ENCODE measurements at regions not wholly inside any gene's neighbourhood (a gene's known extent, or its start where the extent isn't known, plus 50 kb on each side); places are given as distances from the start of the nearest gene placed in this dataset.

GRCh38 chr19:30068528-30069395 is 126.7 kb downstream of the URI1 start:
- Histone ChIP-seq H3K9me3 (ENCODE audit: control insufficient read depth in 4 of 4, low read length in 3 of 4) (no peaks in the 10 kb centered on the region), H3K4me1 (ENCODE audit: control insufficient read depth in 4 of 4, insufficient read depth in 4 of 4, low read length in 3 of 4) (peaks cover 0 to 6% (median 0%) of the 10 kb centered on the region in 4 donors), H3K9ac (ENCODE audit: low read depth in 1 of 2, low read length in 2 of 2) (no peak overlapping the region), H3K36me3 (ENCODE audit: control insufficient read depth in 4 of 4, insufficient read depth in 3 of 4, low read depth in 1 of 4, low read length in 3 of 4) (no peaks in the 10 kb centered on the region), H3K4me3 (ENCODE audit: low read depth in 1 of 3, low read length in 3 of 3) (no peak overlapping the region), H3K27ac (ENCODE audit: low read depth in 1 of 2, low read length in 2 of 2) (no peak overlapping the region), H3K27me3 (ENCODE audit: control insufficient read depth in 4 of 4, insufficient read depth in 4 of 4, low read length in 3 of 4) (no peaks in the 10 kb centered on the region)
- WGBS: 91% methylated on average over 2 of the region's 2 CpGs
- TF ChIP-seq ZBTB33 (IDR thresholded peaks at IDR 0.05): no peak
- no peak for TF ChIP-seq TAF1 (conservative IDR thresholded peaks at IDR 0.05)
- TF ChIP-seq FOXA1 (IDR thresholded peaks at IDR 0.05): no peak
- TF ChIP-seq FOXA2 (IDR thresholded peaks at IDR 0.05): no peak
- no peak for TF ChIP-seq EGR1 (IDR thresholded peaks at IDR 0.05; ENCODE audit: low read depth in 2 of 2)
- no peak for TF ChIP-seq CTCF (IDR thresholded peaks at IDR 0.05; ENCODE audit: low read depth, low read length, missing input control)
- TF ChIP-seq REST (IDR thresholded peaks at IDR 0.05): no peak
- no peak for TF ChIP-seq HNF4G (IDR thresholded peaks at IDR 0.05)
- TF ChIP-seq GABPA (IDR thresholded peaks at IDR 0.05 in 1 of 2, conservative IDR thresholded peaks at IDR 0.05 in 1 of 2): no peak
- no peak for TF ChIP-seq ATF3 (IDR thresholded peaks at IDR 0.05)
- TF ChIP-seq, protein P1, sequence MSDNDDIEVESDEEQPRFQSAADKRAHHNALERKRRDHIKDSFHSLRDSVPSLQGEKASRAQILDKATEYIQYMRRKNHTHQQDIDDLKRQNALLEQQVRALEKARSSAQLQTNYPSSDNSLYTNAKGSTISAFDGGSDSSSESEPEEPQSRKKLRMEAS (IDR thresholded peaks at IDR 0.05): no peak
- no peak for TF ChIP-seq JUND (IDR thresholded peaks at IDR 0.05)
- TF ChIP-seq YY1 (IDR thresholded peaks at IDR 0.05): no peak
- no peak for TF ChIP-seq HNF4A (conservative IDR thresholded peaks at IDR 0.05)
- no peak for TF ChIP-seq RXRA (IDR thresholded peaks at IDR 0.05)
- no peak for TF ChIP-seq NR2F2 (IDR thresholded peaks at IDR 0.05)
- no peak for TF ChIP-seq SP1 (IDR thresholded peaks at IDR 0.05)
- TF ChIP-seq RAD21 (IDR thresholded peaks at IDR 0.05): no peak
- DNase-seq (ENCODE audit: low spot score): no peak

All from liver (tissue), 8 donors.